AG04449 (cell line): ENCODE measurements at regions not wholly inside any gene's neighbourhood (a gene's known extent, or its start where the extent isn't known, plus 50 kb on each side); places are given as distances from the start of the nearest gene placed in this dataset.
"Not testable (repeated sequence)": the region's sequence is repeated elsewhere in the genome, so short reads cannot be mapped to it uniquely, and the experiment has no call there.

Source experiments
- CTCF ChIA-PET: fragments of 350-600 bp; formaldehyde crosslinking; extraction: SDS; loops from one replicate; lab custom pipeline; 2021; ENCODE audit warnings: antibody characterized with exemption; lab: Yijun Ruan, JAX
- POLR2A ChIA-PET: fragments of 400-600, 350-600 bp; formaldehyde crosslinking; extraction: SDS; loops from one replicate; lab custom pipeline; 2020; ENCODE audit warnings: antibody characterized with exemption, inconsistent platforms; lab: Yijun Ruan, JAX
- DNase-seq: peaks from one replicate; pipeline ENCODE4 v3.0.0-alpha.2; 2010; ENCODE audit warnings: low read depth, low spot score
- H3K4me3 ChIP-seq: 2 replicates; pipeline ENCODE4 v1.5.1; 2011; ENCODE audit warnings: low read depth, mild to moderate bottlenecking, control low read depth, low read length
- TF ChIP-seq, protein P1 (sequence below): IDR thresholded peaks from one replicate; pipeline ENCODE4 v1.5.1; 2011; ENCODE audit warnings: mild to moderate bottlenecking, moderate library complexity, low read length, control low read depth, inconsistent platforms; ENCODE audit not compliant: insufficient read depth; ENCODE audit errors: missing control alignments

DNA sequence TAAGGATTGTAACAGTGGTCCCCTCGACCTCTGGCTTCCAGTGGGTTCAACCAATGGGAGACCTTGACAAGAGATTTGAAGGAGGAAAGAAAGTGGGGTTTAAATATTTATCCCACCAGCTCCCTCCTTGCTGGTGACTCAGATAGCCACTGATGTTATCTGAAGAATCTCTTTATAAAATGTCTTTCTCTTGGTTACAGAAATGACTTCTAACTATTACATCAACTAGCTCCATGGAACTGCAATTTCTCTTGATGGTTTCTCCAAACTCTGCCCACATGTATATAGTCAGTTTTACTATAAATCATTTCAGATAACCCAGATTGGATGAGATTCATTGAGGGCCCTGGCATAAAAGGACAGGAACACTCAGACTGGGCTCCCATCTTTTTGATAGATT, 920.2 kb upstream of the SOX9 start:
- TF ChIP-seq, protein P1, sequence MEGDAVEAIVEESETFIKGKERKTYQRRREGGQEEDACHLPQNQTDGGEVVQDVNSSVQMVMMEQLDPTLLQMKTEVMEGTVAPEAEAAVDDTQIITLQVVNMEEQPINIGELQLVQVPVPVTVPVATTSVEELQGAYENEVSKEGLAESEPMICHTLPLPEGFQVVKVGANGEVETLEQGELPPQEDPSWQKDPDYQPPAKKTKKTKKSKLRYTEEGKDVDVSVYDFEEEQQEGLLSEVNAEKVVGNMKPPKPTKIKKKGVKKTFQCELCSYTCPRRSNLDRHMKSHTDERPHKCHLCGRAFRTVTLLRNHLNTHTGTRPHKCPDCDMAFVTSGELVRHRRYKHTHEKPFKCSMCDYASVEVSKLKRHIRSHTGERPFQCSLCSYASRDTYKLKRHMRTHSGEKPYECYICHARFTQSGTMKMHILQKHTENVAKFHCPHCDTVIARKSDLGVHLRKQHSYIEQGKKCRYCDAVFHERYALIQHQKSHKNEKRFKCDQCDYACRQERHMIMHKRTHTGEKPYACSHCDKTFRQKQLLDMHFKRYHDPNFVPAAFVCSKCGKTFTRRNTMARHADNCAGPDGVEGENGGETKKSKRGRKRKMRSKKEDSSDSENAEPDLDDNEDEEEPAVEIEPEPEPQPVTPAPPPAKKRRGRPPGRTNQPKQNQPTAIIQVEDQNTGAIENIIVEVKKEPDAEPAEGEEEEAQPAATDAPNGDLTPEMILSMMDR = no peak
- ChIA-PET POLR2A (no interaction called here), CTCF (no interaction called here)
- no peak overlapping the region for H3K4me3 ChIP-seq
- no peak for DNase-seq

DNA sequence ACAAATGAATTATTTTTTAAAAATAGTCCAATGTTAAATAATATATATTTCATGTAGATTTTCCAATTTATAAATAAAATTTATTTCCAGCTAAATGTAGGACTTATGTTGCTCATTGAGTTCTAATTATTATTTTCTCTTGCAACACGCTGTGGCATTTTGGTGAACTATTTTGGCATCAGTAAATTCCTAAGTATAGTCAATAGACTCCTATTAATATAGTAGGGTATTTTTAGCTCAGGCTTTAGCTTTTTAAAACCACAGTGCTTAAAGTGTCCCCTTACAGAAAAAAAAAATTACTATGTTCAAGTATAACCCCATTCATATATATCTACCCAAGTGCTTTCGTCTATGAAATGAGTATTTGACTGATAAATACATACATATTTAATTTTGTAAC, 919.2 kb upstream of the SOX9 start:
- ChIA-PET POLR2A (no interaction called here), CTCF (no interaction called here)
- TF ChIP-seq, protein P1 = no peak
- H3K4me3 ChIP-seq = no peak overlapping the region
- no peak for DNase-seq

DNA sequence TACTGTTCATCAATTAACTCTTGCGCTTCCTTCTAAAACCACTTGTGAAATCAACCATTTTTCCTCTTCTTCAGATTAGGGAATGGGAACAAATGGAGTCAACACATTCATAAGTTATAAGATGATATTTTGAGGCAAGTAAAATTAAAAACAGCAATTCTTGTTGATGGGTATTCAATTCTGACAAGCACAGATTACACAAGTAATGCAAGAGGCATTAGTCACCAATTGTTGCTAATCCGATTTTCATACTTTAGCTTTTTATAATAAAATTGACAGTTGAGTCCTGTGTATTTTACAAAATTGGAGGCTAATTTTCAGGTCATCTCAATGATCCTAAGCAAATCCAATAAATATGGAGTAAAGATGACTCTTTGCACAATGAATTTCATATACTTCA, 918.4 kb upstream of the SOX9 start:
- no peak overlapping the region for H3K4me3 ChIP-seq
- DNase-seq = no peak
- CTCF ChIA-PET = no interaction called here
- TF ChIP-seq, protein P1 = no peak
- POLR2A ChIA-PET = no interaction called here

DNA sequence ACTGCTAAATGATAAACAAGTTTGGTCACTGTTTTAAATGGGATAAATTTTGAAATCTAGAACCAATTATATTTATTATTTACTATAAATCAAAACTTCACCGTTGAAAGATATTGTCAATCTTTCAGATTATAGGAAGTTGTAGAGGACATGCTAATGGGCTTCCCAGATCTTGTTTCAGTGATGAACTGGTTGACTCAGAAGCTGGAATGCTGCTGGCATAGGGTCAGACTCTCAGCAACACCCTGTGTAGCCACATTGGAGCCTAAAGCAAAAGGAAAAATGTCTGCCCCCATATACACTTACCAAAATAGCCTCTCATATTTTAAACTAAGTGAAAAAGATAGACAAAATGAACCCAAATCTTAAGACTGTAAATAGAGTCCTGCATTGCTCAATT, 916.9 kb upstream of the SOX9 start:
- POLR2A ChIA-PET = no interaction called here
- TF ChIP-seq, protein P1 = no peak
- CTCF ChIA-PET = no interaction called here
- DNase-seq = no peak
- H3K4me3 ChIP-seq = no peak overlapping the region

DNA sequence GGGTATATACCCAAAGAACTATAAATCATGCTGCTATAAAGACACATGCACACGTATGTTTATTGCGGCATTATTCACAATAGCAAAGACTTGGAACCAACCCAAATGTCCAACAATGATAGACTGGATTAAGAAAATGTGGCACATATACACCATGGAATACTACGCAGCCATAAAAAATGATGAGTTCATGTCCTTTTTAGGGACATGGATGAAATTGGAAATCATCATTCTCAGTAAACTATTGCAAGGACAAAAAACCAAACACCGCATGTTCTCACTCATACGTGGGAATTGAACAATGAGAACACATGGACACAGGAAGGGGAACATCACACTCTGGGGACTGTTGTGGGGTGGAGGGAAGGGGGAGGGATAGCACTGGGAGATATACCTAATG, 914.9 kb upstream of the SOX9 start:
- POLR2A ChIA-PET, CTCF ChIA-PET, H3K4me3 ChIP-seq, DNase-seq: not testable (repeated sequence)

DNA sequence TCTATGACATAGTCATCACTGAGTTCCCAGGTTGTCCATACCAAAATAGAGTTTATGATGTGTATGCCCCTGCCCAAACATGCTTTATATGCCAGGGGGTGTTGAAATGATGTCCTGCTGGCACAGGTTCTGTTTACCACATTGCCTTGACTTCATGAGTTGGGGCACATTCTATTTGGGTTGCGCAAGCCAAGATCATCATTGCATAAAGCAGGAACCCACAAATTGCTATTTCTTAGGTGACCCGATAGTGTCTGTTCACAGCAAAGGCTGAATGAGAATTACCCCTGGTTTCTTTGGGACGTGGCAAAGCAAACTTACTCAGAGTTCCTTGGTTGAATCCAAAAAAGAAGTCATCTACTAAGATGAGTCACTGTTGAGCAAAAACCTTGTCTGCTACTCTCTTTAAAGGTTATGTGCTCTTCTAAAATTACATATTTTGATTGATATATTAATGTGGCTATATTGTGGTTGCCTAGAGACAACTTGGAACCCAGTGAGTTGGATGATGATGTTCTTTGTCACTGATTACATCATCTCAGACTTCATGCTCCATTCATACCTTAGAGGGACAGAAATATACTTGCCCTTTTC, 912.6 kb upstream of the SOX9 start:
- DNase-seq = no peak
- TF ChIP-seq, protein P1 = no peak

DNA sequence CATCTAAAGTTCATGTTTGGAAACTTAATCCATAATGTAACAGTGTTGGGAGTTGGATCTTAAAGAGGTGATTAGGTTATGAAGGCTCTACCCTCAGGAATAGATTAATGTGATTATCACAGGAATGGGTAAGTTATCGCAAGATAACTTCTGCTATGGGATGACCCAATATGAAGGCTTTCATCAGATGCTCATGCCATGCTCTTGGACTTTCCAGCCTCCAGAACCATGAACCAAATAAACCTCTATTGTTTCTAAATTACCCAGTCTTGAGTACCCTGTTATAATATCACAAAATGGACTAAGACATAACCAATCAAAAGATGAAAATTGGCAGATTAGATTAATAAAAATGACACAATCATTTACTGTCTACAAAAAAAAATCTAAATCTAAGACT, 906.9 kb upstream of the SOX9 start:
- ChIA-PET CTCF (no interaction called here), POLR2A (no interaction called here)
- no peak for DNase-seq
- H3K4me3 ChIP-seq = no peak overlapping the region
- TF ChIP-seq, protein P1 = no peak

More for the DNA sequence above, 912.6 kb upstream of the SOX9 start:
- H3K4me3 ChIP-seq = no peak overlapping the region
- POLR2A ChIA-PET = no interaction called here
- CTCF ChIA-PET = no interaction called here
